ENCODE measurements at regions not wholly inside any gene's neighbourhood (a gene's known extent, or its start where the extent isn't known, plus 50 kb on each side); places are given as distances from the start of the nearest gene placed in this dataset.

GRCh38 chr12:75945581-75945980 is 86.0 kb downstream of the PHLDA1 start:
- Histone ChIP-seq H3K4me1 (ENCODE audit: insufficient read depth) (peaks cover 29% of the 10 kb centered on the region), H3K36me3 (ENCODE audit: insufficient read depth) (no peaks in the 10 kb centered on the region), H3K79me2 (replicated peaks; ENCODE audit: insufficient read depth) (no peaks in the 10 kb centered on the region), H3F3A (replicated peaks; ENCODE audit: low read depth) (no peaks in the 10 kb centered on the region), H3K9me2 (ENCODE audit: insufficient read depth) (no peaks in the 10 kb centered on the region), H2AFZ (no peak overlapping the region), H3K27me3 (ENCODE audit: insufficient read depth) (no peaks in the 10 kb centered on the region), H3K4me3 (no peak overlapping the region), H4K20me1 (replicated peaks; ENCODE audit: insufficient read depth) (no peaks in the 10 kb centered on the region), H3K27ac (ENCODE audit: low read depth) (no peak overlapping the region), H3K4me2 (0 out of 2 replicates have a peak overlapping the region, but pooled peaks have one; percentile 21)
- peaks cover 11% of the 10 kb centered on the region for H3K36me3 Mint-ChIP-seq (ENCODE audit: low read depth)
- H3K27ac Mint-ChIP-seq = 0 out of 2 replicates have a peak overlapping the region, but pooled peaks have one; percentile 98
- peaks cover 11% of the 10 kb centered on the region for H3K9me3 Mint-ChIP-seq
- peaks cover 28% of the 10 kb centered on the region for H3K4me1 Mint-ChIP-seq
- peaks cover 6% of the 10 kb centered on the region for H3K27me3 Mint-ChIP-seq (ENCODE audit: insufficient read depth, low read depth, poor library complexity)
- TF ChIP-seq EZH2 (IDR thresholded peaks at IDR 0.05; ENCODE audit: low read depth, unreplicated experiment) = no peak
- no peak overlapping the region for H3K4me3 Mint-ChIP-seq
- ATAC-seq = no peak
- no peak for DNase-seq (ENCODE audit: low spot score)

GRCh38 chr12:75944905-75945432 is 86.6 kb downstream of the PHLDA1 start:
- Histone ChIP-seq H4K20me1 (replicated peaks; ENCODE audit: insufficient read depth) (no peaks in the 10 kb centered on the region), H3K4me1 (ENCODE audit: insufficient read depth) (peaks cover 23% of the 10 kb centered on the region), H2AFZ (no peak overlapping the region), H3K27me3 (ENCODE audit: insufficient read depth) (no peaks in the 10 kb centered on the region), H3K9me2 (ENCODE audit: insufficient read depth) (no peaks in the 10 kb centered on the region), H3K4me3 (no peak overlapping the region), H3K79me2 (replicated peaks; ENCODE audit: insufficient read depth) (no peaks in the 10 kb centered on the region), H3K36me3 (ENCODE audit: insufficient read depth) (no peaks in the 10 kb centered on the region), H3K27ac (ENCODE audit: low read depth) (peak overlapping the region; percentile 89), H3F3A (replicated peaks; ENCODE audit: low read depth) (no peaks in the 10 kb centered on the region), H3K4me2 (peak overlapping the region; percentile 0)
- H3K4me1 Mint-ChIP-seq = peaks cover 27% of the 10 kb centered on the region
- H3K4me3 Mint-ChIP-seq = no peak overlapping the region
- peaks cover 15% of the 10 kb centered on the region for H3K36me3 Mint-ChIP-seq (ENCODE audit: low read depth)
- H3K9me3 Mint-ChIP-seq = peaks cover 18% of the 10 kb centered on the region
- DNase-seq (ENCODE audit: low spot score) (no peak), ATAC-seq (no peak)
- no peak for TF ChIP-seq ZNF331 (CRISPR knock-in tag; IDR thresholded peaks at IDR 0.05; ENCODE audit: low read depth)
- TF ChIP-seq ETS1 (IDR thresholded peaks at IDR 0.05) = no peak
- H3K27me3 Mint-ChIP-seq (ENCODE audit: insufficient read depth, low read depth, poor library complexity) = peaks cover 8% of the 10 kb centered on the region
- peak overlapping the region; percentile 98 for H3K27ac Mint-ChIP-seq

- H3K9me2 ChIP-seq (ENCODE audit: insufficient read depth) = no peaks in the 10 kb centered on the region
- Mint-ChIP-seq H3K27me3 (ENCODE audit: insufficient read depth, low read depth, poor library complexity) (peaks cover 10% of the 10 kb centered on the region), H3K9me3 (peaks cover 20% of the 10 kb centered on the region), H3K4me3 (peak overlapping the region; percentile 47; the same call in 1 of the 3 replicates), H3K27ac (peak overlapping the region; percentile 98), H3K4me1 (peaks cover 25% of the 10 kb centered on the region), H3K36me3 (ENCODE audit: low read depth) (peaks cover 17% of the 10 kb centered on the region)
- H3K79me2 ChIP-seq (replicated peaks; ENCODE audit: insufficient read depth) = no peaks in the 10 kb centered on the region
- H3F3A ChIP-seq (replicated peaks; ENCODE audit: low read depth) = no peaks in the 10 kb centered on the region
- peak overlapping the region; percentile 89 for H3K27ac ChIP-seq (ENCODE audit: low read depth)
- peak; percentile 94 for ATAC-seq
- peaks cover 23% of the 10 kb centered on the region for H3K4me1 ChIP-seq (ENCODE audit: insufficient read depth)
- H3K4me2 ChIP-seq = peak overlapping the region; percentile 24
- no peaks in the 10 kb centered on the region for H4K20me1 ChIP-seq (replicated peaks; ENCODE audit: insufficient read depth)
- peak overlapping the region; percentile 5; the same call in 1 of the 2 replicates for H3K4me3 ChIP-seq
- H3K36me3 ChIP-seq (ENCODE audit: insufficient read depth) = no peaks in the 10 kb centered on the region
- H2AFZ ChIP-seq = no peak overlapping the region
- DNase-seq (ENCODE audit: low spot score) = peak; percentile 71
- H3K27me3 ChIP-seq (ENCODE audit: insufficient read depth) = no peaks in the 10 kb centered on the region
- TF ChIP-seq REST (IDR thresholded peaks at IDR 0.05; ENCODE audit: unreplicated experiment) (no peak), JUNB (IDR thresholded peaks at IDR 0.05; ENCODE audit: unreplicated experiment) (no peak), EZH2phosphoT487 (IDR thresholded peaks at IDR 0.05; ENCODE audit: unreplicated experiment) (no peak), ETS1 (IDR thresholded peaks at IDR 0.05) (peak; percentile 52; the same call in 1 of the 2 replicates), CREB1 (CRISPR knock-in tag; IDR thresholded peaks at IDR 0.05; ENCODE audit: low read depth) (peak; percentile 37; the same call in 1 of the 2 replicates), ZNF114 (CRISPR knock-in tag; IDR thresholded peaks at IDR 0.05) (peak; percentile 12; the same call in 1 of the 2 replicates), NANOG (IDR thresholded peaks at IDR 0.05; ENCODE audit: borderline replicate concordance) (peak; percentile 74; the same call in 1 of the 2 replicates), POLR2AphosphoS5 (IDR thresholded peaks at IDR 0.05; ENCODE audit: low read depth) (no peak)
Observed at GRCh38 chr12:75944097-75944904, 87.3 kb downstream of the PHLDA1 start.

All from GM23338 (cell line).